ENCODE measurements at regions not wholly inside any gene's neighbourhood (a gene's known extent, or its start where the extent isn't known, plus 50 kb on each side); places are given as distances from the start of the nearest gene placed in this dataset.

- TF ChIP-seq FOXA1 (IDR thresholded peaks at IDR 0.05) (no peak), TAF1 (conservative IDR thresholded peaks at IDR 0.05) (no peak), CTCF (IDR thresholded peaks at IDR 0.05; ENCODE audit: low read depth, low read length, missing input control) (no peak), YY1 (IDR thresholded peaks at IDR 0.05) (no peak), SP1 (IDR thresholded peaks at IDR 0.05) (no peak), REST (IDR thresholded peaks at IDR 0.05) (no peak), GABPA (IDR thresholded peaks at IDR 0.05 in 1 of 2, conservative IDR thresholded peaks at IDR 0.05 in 1 of 2) (no peak), MAX (IDR thresholded peaks at IDR 0.05) (no peak), ATF3 (IDR thresholded peaks at IDR 0.05) (no peak), RAD21 (IDR thresholded peaks at IDR 0.05) (no peak), NR2F2 (IDR thresholded peaks at IDR 0.05) (no peak)
Measured at GRCh38 chr6:113120224-113120581, 736.9 kb upstream of the MARCKS start.
